Suprapubic skin (tissue), 3 donors: ENCODE measurements at regions not wholly inside any gene's neighbourhood (a gene's known extent, or its start where the extent isn't known, plus 50 kb on each side); places are given as distances from the start of the nearest gene placed in this dataset.

Experiments used
- EP300 ChIP-seq: sonication (generic); formaldehyde crosslinking; IDR thresholded peaks from one replicate; pipeline ENCODE4 v1.6.1; 2017; ENCODE audit warnings: antibody characterized with exemption
- POLR2A ChIP-seq, 2 donors: fragments of 450-650 bp; IDR thresholded peaks; one replicate each; pipeline ENCODE4 v1.6.1; 2017; ENCODE audit warnings: antibody characterized with exemption in 2 of 2, mild to moderate bottlenecking in 2 of 2, moderate library complexity in 2 of 2
- TF ChIP-seq, protein P1 (sequence below), 2 donors: fragments of 200-600 bp in 1 of 2; fragments of 450-650 bp in 1 of 2; sonication (generic) in 1 of 2; IDR thresholded peaks; one replicate each; pipeline ENCODE4 v1.5.1; 2016 to 2019; ENCODE audit warnings: antibody characterized with exemption in 2 of 2, mild to moderate bottlenecking in 1 of 2, moderate library complexity in 1 of 2

GRCh38 chr10:33739031-33739430 lies 404.6 kb upstream of the NRP1 start:
- TF ChIP-seq POLR2A (IDR thresholded peaks at IDR 0.05): no peak
- TF ChIP-seq, protein P1, sequence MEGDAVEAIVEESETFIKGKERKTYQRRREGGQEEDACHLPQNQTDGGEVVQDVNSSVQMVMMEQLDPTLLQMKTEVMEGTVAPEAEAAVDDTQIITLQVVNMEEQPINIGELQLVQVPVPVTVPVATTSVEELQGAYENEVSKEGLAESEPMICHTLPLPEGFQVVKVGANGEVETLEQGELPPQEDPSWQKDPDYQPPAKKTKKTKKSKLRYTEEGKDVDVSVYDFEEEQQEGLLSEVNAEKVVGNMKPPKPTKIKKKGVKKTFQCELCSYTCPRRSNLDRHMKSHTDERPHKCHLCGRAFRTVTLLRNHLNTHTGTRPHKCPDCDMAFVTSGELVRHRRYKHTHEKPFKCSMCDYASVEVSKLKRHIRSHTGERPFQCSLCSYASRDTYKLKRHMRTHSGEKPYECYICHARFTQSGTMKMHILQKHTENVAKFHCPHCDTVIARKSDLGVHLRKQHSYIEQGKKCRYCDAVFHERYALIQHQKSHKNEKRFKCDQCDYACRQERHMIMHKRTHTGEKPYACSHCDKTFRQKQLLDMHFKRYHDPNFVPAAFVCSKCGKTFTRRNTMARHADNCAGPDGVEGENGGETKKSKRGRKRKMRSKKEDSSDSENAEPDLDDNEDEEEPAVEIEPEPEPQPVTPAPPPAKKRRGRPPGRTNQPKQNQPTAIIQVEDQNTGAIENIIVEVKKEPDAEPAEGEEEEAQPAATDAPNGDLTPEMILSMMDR (IDR thresholded peaks at IDR 0.05): no peak
- no peak for TF ChIP-seq EP300
